Colon (tissue), 2 donors: ENCODE measurements at regions not wholly inside any gene's neighbourhood (a gene's known extent, or its start where the extent isn't known, plus 50 kb on each side); places are given as distances from the start of the nearest gene placed in this dataset.

ENCODE experiments used
- FAIRE-seq: peaks from 2 replicates; lab custom pipeline; 2012; peaks lifted over from hg19 to GRCh38; lab: Jason Lieb, UNC
- donor health status: control.
- donor health status: control.

GRCh38 chrX:22325096-22325495, 52.4 kb downstream of the CBLL2 start:
- FAIRE-seq: no peak

GRCh38 chrX:22329783-22330182, 57.1 kb downstream of the CBLL2 start:
- no peak for FAIRE-seq

GRCh38 chrX:22338740-22339139, 66.0 kb downstream of the CBLL2 start:
- peak; percentile 55 for FAIRE-seq

GRCh38 chrX:22339459-22339858, 66.7 kb downstream of the CBLL2 start:
- FAIRE-seq: no peak

- no peak for FAIRE-seq
These were observed 67.4 kb downstream of the CBLL2 start for GRCh38 chrX:22340022-22340616.

- FAIRE-seq: no peak
These were observed 70.5 kb downstream of the CBLL2 start for GRCh38 chrX:22343192-22343591.

GRCh38 chrX:22345884-22346283, 73.2 kb downstream of the CBLL2 start:
- FAIRE-seq: no peak

GRCh38 chrX:22347491-22347890, 74.8 kb downstream of the CBLL2 start:
- no peak for FAIRE-seq

- FAIRE-seq: no peak
These were observed 76.4 kb downstream of the CBLL2 start for GRCh38 chrX:22349116-22349515.

- no peak for FAIRE-seq
These were observed 78.4 kb downstream of the CBLL2 start for GRCh38 chrX:22351076-22351475.

GRCh38 chrX:22351966-22352365, 79.3 kb downstream of the CBLL2 start:
- no peak for FAIRE-seq

- no peak for FAIRE-seq
These were observed 84.9 kb downstream of the CBLL2 start for GRCh38 chrX:22357621-22358020.

GRCh38 chrX:22360129-22360528, 87.4 kb downstream of the CBLL2 start:
- FAIRE-seq: no peak

- no peak for FAIRE-seq
These were observed 92.7 kb downstream of the CBLL2 start for GRCh38 chrX:22365460-22365859.

GRCh38 chrX:22366166-22366702, 93.5 kb downstream of the CBLL2 start:
- FAIRE-seq: no peak

GRCh38 chrX:22366906-22367305, 94.2 kb downstream of the CBLL2 start:
- no peak for FAIRE-seq

- no peak for FAIRE-seq
These were observed 100.4 kb downstream of the CBLL2 start for GRCh38 chrX:22373094-22373493.

- peak; percentile 49 for FAIRE-seq
These were observed 101.1 kb downstream of the CBLL2 start for GRCh38 chrX:22373766-22374165.

- no peak for FAIRE-seq
These were observed 103.7 kb downstream of the CBLL2 start for GRCh38 chrX:22376369-22376768.

GRCh38 chrX:22378296-22378695, 105.6 kb downstream of the CBLL2 start:
- FAIRE-seq: no peak

GRCh38 chrX:22383988-22384387, 111.3 kb downstream of the CBLL2 start:
- no peak for FAIRE-seq

GRCh38 chrX:22389556-22390179, 117.0 kb downstream of the CBLL2 start:
- no peak for FAIRE-seq

GRCh38 chrX:22392133-22392948, 119.6 kb downstream of the CBLL2 start:
- FAIRE-seq: no peak
